Caco-2 (cell line): ENCODE measurements at regions not wholly inside any gene's neighbourhood (a gene's known extent, or its start where the extent isn't known, plus 50 kb on each side); places are given as distances from the start of the nearest gene placed in this dataset.

Experiments used
- BruUV-seq: library from RNA; stranded (reverse); fragments of 400-500 nt; replicated peaks from 2 replicates; lab custom pipeline; 2021; lab: Mats Ljungman, UMichigan
- CTCF ChIA-PET: fragments of 300-600 bp; sonication (Branson Sonifier 250); formaldehyde crosslinking; loops from one replicate; lab custom pipeline; 2022; ENCODE audit warnings: antibody characterized with exemption; lab: Charles Lee
- POLR2A ChIA-PET: fragments of 300-600 bp; sonication (Branson Sonifier 250); formaldehyde crosslinking; loops from one replicate; lab custom pipeline; 2022; ENCODE audit warnings: antibody characterized with exemption; lab: Charles Lee
- DNase-seq, 2 experiments: peaks; one replicate each; pipeline versions ENCODE4 v3.0.0 to v3.0.0-alpha.2; 2020 to 2022
- H3K27me3 ChIP-seq: replicated peaks from 2 replicates; pipeline ENCODE4 v1.6.0; 2011; ENCODE audit warnings: low read length; ENCODE audit not compliant: control insufficient read depth, insufficient read depth
- H3K36me3 ChIP-seq: 2 replicates; pipeline ENCODE4 v1.5.1; 2011; ENCODE audit warnings: low read length; ENCODE audit not compliant: control insufficient read depth, insufficient read depth
- H3K4me1 ChIP-seq: fragments of 250-450 bp; sonication (Bioruptor Pico); 2 replicates; pipeline ENCODE4 v1.5.1; 2020; ENCODE audit warnings: mild to moderate bottlenecking
- H3K4me3 ChIP-seq: 2 replicates; pipeline ENCODE4 v1.5.1; 2011; ENCODE audit warnings: low read depth, mild to moderate bottlenecking, control low read depth, low read length
- H3K9me3 ChIP-seq: fragments of 250-450 bp; sonication (Bioruptor Pico); 2 replicates; pipeline ENCODE4 v1.5.1; 2020; ENCODE audit warnings: mild to moderate bottlenecking, moderate library complexity
- H3K27ac Mint-ChIP-seq: one replicate; pipeline ENCODE4 v1.8.0; 2022; ENCODE audit warnings: mixed read lengths; ENCODE audit not compliant: unreplicated experiment
- H3K27me3 Mint-ChIP-seq: one replicate; pipeline ENCODE4 v1.8.0; 2022; ENCODE audit warnings: mixed read lengths; ENCODE audit not compliant: insufficient read depth, unreplicated experiment
- H3K36me3 Mint-ChIP-seq: one replicate; pipeline ENCODE4 v1.8.0; 2022; ENCODE audit warnings: mild to moderate bottlenecking, mixed read lengths; ENCODE audit not compliant: insufficient read depth, unreplicated experiment
- H3K4me1 Mint-ChIP-seq: one replicate; pipeline ENCODE4 v1.8.0; 2022; ENCODE audit warnings: low read depth, mixed read lengths; ENCODE audit not compliant: unreplicated experiment
- H3K4me3 Mint-ChIP-seq: one replicate; pipeline ENCODE4 v1.8.0; 2022; ENCODE audit warnings: mild to moderate bottlenecking, moderate library complexity, mixed read lengths; ENCODE audit not compliant: unreplicated experiment
- H3K9me3 Mint-ChIP-seq: one replicate; pipeline ENCODE4 v1.8.0; 2022; ENCODE audit warnings: mixed read lengths; ENCODE audit not compliant: unreplicated experiment
- CTCF ChIP-seq, 2 experiments: fragments of 200-600 bp in 1 of 2; IDR thresholded peaks; 1 replicate in 1 of 2; 2 replicates in 1 of 2; pipeline versions ENCODE4 v1.5.1 to v1.8.0; 2011 to 2022; ENCODE audit warnings: antibody characterized with exemption in 1 of 2, control low read depth in 1 of 2, inconsistent platforms in 1 of 2, low read depth in 1 of 2, low read length in 1 of 2, mild to moderate bottlenecking in 1 of 2, moderate library complexity in 1 of 2; ENCODE audit not compliant: insufficient read depth in 1 of 2, severe bottlenecking in 1 of 2, unreplicated experiment in 1 of 2
- intact Hi-C: fragments of 100-400 bp; cut with micrococcal nuclease; formaldehyde crosslinking; loops from one replicate; pipeline ENCODE4 v1.10.0; 2022; ENCODE audit not compliant: unreplicated experiment

GRCh38 chr11:109752212-109752825 lies 330.3 kb downstream of the C11orf87 start:
- ChIA-PET CTCF (no interaction called here), POLR2A (no interaction called here)
- Mint-ChIP-seq H3K36me3 (no peaks in the 10 kb centered on the region), H3K9me3 (no peaks in the 10 kb centered on the region), H3K27ac (no peak overlapping the region), H3K4me3 (no peak overlapping the region), H3K4me1 (no peaks in the 10 kb centered on the region), H3K27me3 (peaks cover 17% of the 10 kb centered on the region)
- no peaks in the 10 kb centered on the region for H3K27me3 ChIP-seq
- no peak for DNase-seq
- H3K4me3 ChIP-seq: no peak overlapping the region
- H3K9me3 ChIP-seq: no peaks in the 10 kb centered on the region
- BruUV-seq: no TSS peak
- no peaks in the 10 kb centered on the region for H3K4me1 ChIP-seq
- intact Hi-C loops: no loop called here
- no peaks in the 10 kb centered on the region for H3K36me3 ChIP-seq
- TF ChIP-seq CTCF (IDR thresholded peaks at IDR 0.05; ENCODE audit: insufficient read depth in 1 of 2, low read depth in 1 of 2, low read length in 1 of 2, severe bottlenecking in 1 of 2, unreplicated experiment in 1 of 2): no peak

GRCh38 chr11:109756521-109756920 lies 334.5 kb downstream of the C11orf87 start:
- no peaks in the 10 kb centered on the region for H3K9me3 Mint-ChIP-seq
- H3K27me3 Mint-ChIP-seq: peaks cover 12% of the 10 kb centered on the region
- no peak for DNase-seq
- Histone ChIP-seq H3K9me3 (no peaks in the 10 kb centered on the region), H3K4me3 (no peak overlapping the region), H3K27me3 (no peaks in the 10 kb centered on the region), H3K4me1 (no peaks in the 10 kb centered on the region), H3K36me3 (no peaks in the 10 kb centered on the region)
- ChIA-PET CTCF (no interaction called here), POLR2A (no interaction called here)
- no peak for TF ChIP-seq CTCF (IDR thresholded peaks at IDR 0.05; ENCODE audit: insufficient read depth in 1 of 2, low read depth in 1 of 2, low read length in 1 of 2, severe bottlenecking in 1 of 2, unreplicated experiment in 1 of 2)
- BruUV-seq: no TSS peak
- no peaks in the 10 kb centered on the region for H3K36me3 Mint-ChIP-seq
- intact Hi-C loops: no loop called here
- H3K4me1 Mint-ChIP-seq: no peaks in the 10 kb centered on the region
- H3K27ac Mint-ChIP-seq: no peak overlapping the region
- no peak overlapping the region for H3K4me3 Mint-ChIP-seq

- BruUV-seq: no TSS peak
- Mint-ChIP-seq H3K4me3 (no peak overlapping the region), H3K36me3 (no peaks in the 10 kb centered on the region), H3K4me1 (no peaks in the 10 kb centered on the region), H3K27ac (no peak overlapping the region), H3K27me3 (peaks cover 12% of the 10 kb centered on the region), H3K9me3 (no peaks in the 10 kb centered on the region)
- Histone ChIP-seq H3K27me3 (no peaks in the 10 kb centered on the region), H3K36me3 (no peaks in the 10 kb centered on the region), H3K9me3 (no peaks in the 10 kb centered on the region), H3K4me3 (no peak overlapping the region), H3K4me1 (no peaks in the 10 kb centered on the region)
- ChIA-PET POLR2A (no interaction called here), CTCF (no interaction called here)
- intact Hi-C loops: no loop called here
- no peak for DNase-seq
- no peak for TF ChIP-seq CTCF (IDR thresholded peaks at IDR 0.05; ENCODE audit: insufficient read depth in 1 of 2, low read depth in 1 of 2, low read length in 1 of 2, severe bottlenecking in 1 of 2, unreplicated experiment in 1 of 2)
Observed at GRCh38 chr11:109756951-109757350, 335.0 kb downstream of the C11orf87 start.
